Stimulated activated CD8-positive, alpha-beta memory T cell treated with anti-CD3 and anti-CD28 coated beads, Interleukin-4, amount 100 ng/mL, for 24 hours (primary cell): ENCODE measurements at regions not wholly inside any gene's neighbourhood (a gene's known extent, or its start where the extent isn't known, plus 50 kb on each side); places are given as distances from the start of the nearest gene placed in this dataset.

ENCODE experiments used
- DNase-seq: peaks from one replicate; pipeline ENCODE4 v3.0.0-alpha.2; 2020; ENCODE audit warnings: low read depth

GRCh38 chr20:56996533-56996932 is 269.9 kb downstream of the BMP7 start:
- no peak for DNase-seq

GRCh38 chr20:56998438-56998837 is 268.0 kb downstream of the BMP7 start:
- DNase-seq: no peak

GRCh38 chr20:57000441-57000968 is 265.9 kb downstream of the BMP7 start:
- DNase-seq: no peak

GRCh38 chr20:57001126-57001767 is 265.2 kb downstream of the BMP7 start:
- no peak for DNase-seq

GRCh38 chr20:57002066-57002570 is 264.3 kb downstream of the BMP7 start:
- no peak for DNase-seq

- DNase-seq: no peak
Observed at GRCh38 chr20:57003012-57003411, 263.4 kb downstream of the BMP7 start.

GRCh38 chr20:57004416-57004815 is 262.0 kb downstream of the BMP7 start:
- no peak for DNase-seq

- no peak for DNase-seq
Observed at GRCh38 chr20:57004951-57005933, 261.2 kb downstream of the BMP7 start.

- no peak for DNase-seq
Observed at GRCh38 chr20:57006411-57007170, 259.9 kb downstream of the BMP7 start.

GRCh38 chr20:57007171-57007540 is 259.3 kb downstream of the BMP7 start:
- DNase-seq: no peak

GRCh38 chr20:57008217-57008616 is 258.2 kb downstream of the BMP7 start:
- DNase-seq: no peak

- DNase-seq: no peak
Observed at GRCh38 chr20:57009355-57009754, 257.1 kb downstream of the BMP7 start.

- DNase-seq: no peak
Observed at GRCh38 chr20:57009775-57010174, 256.7 kb downstream of the BMP7 start.

- no peak for DNase-seq
Observed at GRCh38 chr20:57012691-57013090, 253.8 kb downstream of the BMP7 start.

- DNase-seq: no peak
Observed at GRCh38 chr20:57013217-57013616, 253.2 kb downstream of the BMP7 start.

- no peak for DNase-seq
Observed at GRCh38 chr20:57013741-57014140, 252.7 kb downstream of the BMP7 start.

- no peak for DNase-seq
Observed at GRCh38 chr20:57020364-57020763, 246.1 kb downstream of the BMP7 start.

- DNase-seq: no peak
Observed at GRCh38 chr20:57022306-57022705, 244.1 kb downstream of the BMP7 start.

GRCh38 chr20:57023007-57023406 is 243.4 kb downstream of the BMP7 start:
- no peak for DNase-seq

- DNase-seq: no peak
Observed at GRCh38 chr20:57023997-57024396, 242.4 kb downstream of the BMP7 start.

GRCh38 chr20:57024849-57025248 is 241.6 kb downstream of the BMP7 start:
- DNase-seq: no peak

- no peak for DNase-seq
Observed at GRCh38 chr20:57025261-57025660, 241.2 kb downstream of the BMP7 start.
